K562 (cell line): ENCODE measurements at regions not wholly inside any gene's neighbourhood (a gene's known extent, or its start where the extent isn't known, plus 50 kb on each side); places are given as distances from the start of the nearest gene placed in this dataset.

ENCODE experiments used
- ATAC-seq: fragments of 200-7000 bp; cut with Tn5 transposase; 3 replicates; pipeline ENCODE4 v1.9.1; 2020; ENCODE audit warnings: moderate library complexity
- BruUV-seq: library from RNA; stranded (reverse); fragments of 400-500 nt; replicated peaks from 2 replicates; lab custom pipeline; 2021; lab: Mats Ljungman, UMichigan
- CTCF ChIA-PET: fragments of 300-600 bp; formaldehyde crosslinking; extraction: SDS; loops from one replicate; lab custom pipeline; 2021; ENCODE audit warnings: low intra/inter-chr PET ratio; lab: Yijun Ruan, JAX
- POLR2A ChIA-PET: fragments of 300-600, 350-650 bp; sonication (Branson Sonifier 250); formaldehyde crosslinking; extraction: SDS; loops from one replicate; lab custom pipeline; 2021; ENCODE audit warnings: antibody characterized with exemption, inconsistent platforms; lab: Yijun Ruan, JAX
- DNase-seq, 4 experiments: peaks; one replicate each; pipeline versions ENCODE4 v3.0.0 to v3.0.0-alpha.2; 2011 to 2018; ENCODE audit warnings: low spot score in 3 of 4, mixed read lengths in 3 of 4; ENCODE audit errors: extremely low read depth in 1 of 4
- FAIRE-seq: peaks from 2 replicates; lab custom pipeline; 2011; peaks lifted over from hg19 to GRCh38; lab: Jason Lieb, UNC
- H2AFZ ChIP-seq: 2 replicates; pipeline ENCODE4 v1.6.0; 2011; ENCODE audit warnings: low read depth, low read length, control low read depth, inconsistent platforms
- H3K27ac ChIP-seq: fragments of 200-600 bp; 3 replicates; pipeline ENCODE4 v1.8.0; 2011; ENCODE audit warnings: low read depth, mild to moderate bottlenecking, control low read depth, inconsistent platforms, low read length, moderate library complexity, mixed read lengths; ENCODE audit errors: extremely low read depth
- H3K27me3 ChIP-seq, 2 experiments: fragments of 300-600 bp in 1 of 2; 2 replicates in 1 of 2; 3 replicates in 1 of 2; pipeline versions ENCODE4 v1.6.0 to v1.8.0; 2011; ENCODE audit warnings: inconsistent platforms in 2 of 2, low read length in 2 of 2, mild to moderate bottlenecking in 1 of 2, mixed read lengths in 1 of 2, moderate library complexity in 1 of 2; ENCODE audit not compliant: control insufficient read depth in 2 of 2, insufficient read depth in 2 of 2
- H3K36me3 ChIP-seq: fragments of 300-600 bp; 3 replicates; pipeline ENCODE4 v1.8.0; 2011; ENCODE audit warnings: mild to moderate bottlenecking, low read length, inconsistent platforms; ENCODE audit not compliant: control insufficient read depth, insufficient read depth
- H3K4me1 ChIP-seq, 2 experiments: fragments of 200-600 bp in 1 of 2; replicated peaks in 1 of 2; 2 replicates in 1 of 2; 3 replicates in 1 of 2; pipeline versions ENCODE4 v1.5.1 to v1.8.0; 2011; ENCODE audit warnings: inconsistent platforms in 2 of 2, low read length in 2 of 2, mild to moderate bottlenecking in 1 of 2, mixed read lengths in 1 of 2, moderate library complexity in 1 of 2; ENCODE audit not compliant: control insufficient read depth in 2 of 2, insufficient read depth in 2 of 2
- H3K4me2 ChIP-seq: 2 replicates; pipeline ENCODE4 v1.6.1; 2011; ENCODE audit warnings: low read length, control low read depth, inconsistent platforms, mixed read lengths; ENCODE audit not compliant: insufficient read depth
- H3K4me3 ChIP-seq: fragments of 200-600 bp; sonication (generic), shearing (Covaris generic); 2 replicates; pipeline ENCODE4 v1.5.1; 2016; ENCODE audit warnings: control low read depth, inconsistent platforms
- H3K79me2 ChIP-seq: fragments of 200-600 bp; 3 replicates; pipeline ENCODE4 v1.8.0; 2011; ENCODE audit warnings: low read length, inconsistent platforms; ENCODE audit not compliant: control insufficient read depth, insufficient read depth
- H3K9ac ChIP-seq, 2 experiments: 2 replicates each; pipeline versions ENCODE4 v1.6.0 to v1.6.1; 2011; ENCODE audit warnings: low read depth in 2 of 2, low read length in 2 of 2, control low read depth in 1 of 2, inconsistent platforms in 1 of 2, mild to moderate bottlenecking in 1 of 2, mixed read lengths in 1 of 2; ENCODE audit not compliant: insufficient read depth in 1 of 2
- H3K9me1 ChIP-seq: one replicate; pipeline ENCODE4 v1.6.0; 2011; ENCODE audit warnings: inconsistent platforms, mild to moderate bottlenecking, low read length, moderate library complexity; ENCODE audit not compliant: control insufficient read depth, insufficient read depth
- H3K9me3 ChIP-seq: replicated peaks from 2 replicates; pipeline ENCODE4 v1.5.1; 2011; ENCODE audit warnings: low read depth, low read length, inconsistent platforms; ENCODE audit not compliant: control insufficient read depth, insufficient read depth
- H4K20me1 ChIP-seq: replicated peaks from 2 replicates; pipeline ENCODE4 v1.6.1; 2011; ENCODE audit warnings: low read length, inconsistent platforms, mixed read lengths; ENCODE audit not compliant: control insufficient read depth, insufficient read depth
- CBFB ChIP-seq: sonication (generic); formaldehyde crosslinking; IDR thresholded peaks from 2 replicates; pipeline ENCODE4 v1.4.0; 2020; ENCODE audit warnings: mild to moderate bottlenecking, missing genetic modification reagents
- CHCHD3 ChIP-seq: fragments of 250-450 bp; sonication (Bioruptor Pico); IDR thresholded peaks from 2 replicates; pipeline ENCODE4 v2.1.2; 2022; ENCODE audit warnings: mild to moderate bottlenecking
- HMG20A ChIP-seq: fragments of 450-650 bp; formaldehyde crosslinking; conservative IDR thresholded peaks from 2 replicates; pipeline ENCODE4 v1.4.0; 2020; ENCODE audit warnings: mild to moderate bottlenecking, mixed read lengths
- POU5F1 ChIP-seq: fragments of 150-350 bp; IDR thresholded peaks from 2 replicates; pipeline ENCODE4 v1.6.1; 2014; ENCODE audit warnings: borderline replicate concordance, low read length, low read depth, mild to moderate bottlenecking; ENCODE audit not compliant: partially characterized antibody
- PURB ChIP-seq: sonication (generic); formaldehyde crosslinking; IDR thresholded peaks from 2 replicates; pipeline ENCODE4 v1.9.0; 2021; ENCODE audit warnings: low read depth, mild to moderate bottlenecking, missing genetic modification reagents
- RFX5 ChIP-seq: IDR thresholded peaks from 2 replicates; pipeline ENCODE4 v1.6.1; 2011; ENCODE audit warnings: low read depth, mild to moderate bottlenecking, improper control_type of control experiment, low read length
- TSC22D4 ChIP-seq: fragments of 450-650 bp; IDR thresholded peaks from 2 replicates; pipeline ENCODE4 v1.6.1; 2016; ENCODE audit warnings: missing genetic modification characterization, missing biosample characterization, control low read depth
- U2AF1 ChIP-seq: fragments of 200-400 bp; formaldehyde crosslinking; optimal IDR thresholded peaks from 2 replicates; pipeline ENCODE3; 2017; ENCODE audit warnings: mild to moderate bottlenecking, low read depth, low read length, moderate library complexity
- XRCC4 ChIP-seq: IDR thresholded peaks from one replicate; pipeline ENCODE4 v1.6.1; 2011; ENCODE audit not compliant: insufficient read depth, insufficient read length; ENCODE audit errors: extremely low read depth
- ZNF347 ChIP-seq: fragments of 450-650 bp; formaldehyde crosslinking; IDR thresholded peaks from 2 replicates; pipeline ENCODE4 v1.4.0; 2020; ENCODE audit warnings: low read depth, mild to moderate bottlenecking, moderate library complexity
- ZNF785 ChIP-seq: fragments of 250-450 bp; sonication (Bioruptor Pico); IDR thresholded peaks from 2 replicates; pipeline ENCODE4 v1.4.0; 2020; ENCODE audit warnings: mild to moderate bottlenecking
- WGBS: fragments of 100-300 bp; shearing (Covaris generic); methylation state at CpG from one replicate; pipeline ENCODE4 v1.1.6; 2016; ENCODE audit warnings: low coverage, mixed read lengths; ENCODE audit not compliant: insufficient coverage; ENCODE audit errors: missing lambda C conversion rate; 5-methylcytosine and 5-hydroxymethylcytosine counted together
- in situ Hi-C: fragments of 300-500 bp; cut with MboI; formaldehyde crosslinking; loops from 4 replicates; pipeline ENCODE4 v1.15.0; 2018; ENCODE audit warnings: inconsistent platforms, mixed read lengths
- intact Hi-C: fragments of 100-400 bp; cut with micrococcal nuclease; formaldehyde crosslinking; loops from 2 replicates; pipeline ENCODE4 v1.14.2; 2022
- TF ChIP-seq, protein P1 (sequence below): fragments of 250-450 bp; sonication (Bioruptor Pico); IDR thresholded peaks from 2 replicates; pipeline ENCODE4 v1.6.1; 2021; ENCODE audit warnings: mild to moderate bottlenecking
- TF ChIP-seq, protein P2 (sequence below): fragments of 450-650 bp; formaldehyde crosslinking; IDR thresholded peaks from 2 replicates; pipeline ENCODE4 v1.4.0; 2020; ENCODE audit warnings: mild to moderate bottlenecking, moderate library complexity
- TF ChIP-seq, protein P3 (sequence below), 2 experiments: fragments of 150-350 bp in 1 of 2; IDR thresholded peaks; 2 replicates each; pipeline ENCODE4 v1.6.1; 2012 to 2016; ENCODE audit warnings: low read depth in 2 of 2, low read length in 2 of 2, mild to moderate bottlenecking in 1 of 2, moderate library complexity in 1 of 2

DNA sequence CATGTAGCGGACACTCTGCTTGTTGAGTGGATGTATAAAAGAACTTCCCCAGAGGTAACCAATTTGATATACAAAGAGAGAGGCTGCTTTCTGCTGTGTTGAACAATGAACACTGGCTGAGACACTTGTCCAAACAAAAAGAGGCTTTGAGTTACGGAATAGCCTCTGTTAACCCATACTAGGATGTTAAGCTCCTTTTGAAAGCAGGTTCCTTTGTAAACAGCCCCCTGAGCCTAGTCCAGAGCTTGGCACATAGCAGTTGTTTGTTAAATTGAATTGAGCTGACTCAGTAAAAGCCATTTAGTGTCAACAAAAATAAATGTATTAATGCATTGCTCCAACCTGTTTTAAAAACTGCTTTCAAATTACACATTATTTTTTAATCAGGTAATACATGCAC is 200.1 kb downstream of the MZT1 start:
- Histone ChIP-seq H3K9ac (no peak overlapping the region), H4K20me1 (no peaks in the 10 kb centered on the region), H2AFZ (no peak overlapping the region), H3K4me3 (no peak overlapping the region), H3K9me3 (no peaks in the 10 kb centered on the region), H3K9me1 (no peaks in the 10 kb centered on the region), H3K4me1 (no peaks in the 10 kb centered on the region), H3K4me2 (no peak overlapping the region), H3K27me3 (no peaks in the 10 kb centered on the region), H3K79me2 (no peaks in the 10 kb centered on the region), H3K36me3 (no peaks in the 10 kb centered on the region), H3K27ac (no peak overlapping the region)
- no peak for FAIRE-seq
- CTCF ChIA-PET = no interaction called here
- intact Hi-C loops (no loop called here), in situ Hi-C loops (no loop called here)
- TF ChIP-seq, protein P1, sequence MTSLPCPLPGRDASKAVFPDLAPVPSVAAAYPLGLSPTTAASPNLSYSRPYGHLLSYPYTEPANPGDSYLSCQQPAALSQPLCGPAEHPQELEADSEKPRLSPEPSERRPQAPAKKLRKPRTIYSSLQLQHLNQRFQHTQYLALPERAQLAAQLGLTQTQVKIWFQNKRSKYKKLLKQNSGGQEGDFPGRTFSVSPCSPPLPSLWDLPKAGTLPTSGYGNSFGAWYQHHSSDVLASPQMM (CRISPR knock-in tag) = no peak
- TF ChIP-seq CHCHD3 (CRISPR knock-in tag) (no peak), XRCC4 (no peak), U2AF1 (no peak), HMG20A (no peak), TSC22D4 (no peak), CBFB (no peak), RFX5 (no peak), ZNF785 (CRISPR knock-in tag) (no peak), PURB (CRISPR knock-in tag) (no peak), POU5F1 (no peak), ZNF347 (CRISPR knock-in tag) (no peak)
- TF ChIP-seq, protein P2, sequence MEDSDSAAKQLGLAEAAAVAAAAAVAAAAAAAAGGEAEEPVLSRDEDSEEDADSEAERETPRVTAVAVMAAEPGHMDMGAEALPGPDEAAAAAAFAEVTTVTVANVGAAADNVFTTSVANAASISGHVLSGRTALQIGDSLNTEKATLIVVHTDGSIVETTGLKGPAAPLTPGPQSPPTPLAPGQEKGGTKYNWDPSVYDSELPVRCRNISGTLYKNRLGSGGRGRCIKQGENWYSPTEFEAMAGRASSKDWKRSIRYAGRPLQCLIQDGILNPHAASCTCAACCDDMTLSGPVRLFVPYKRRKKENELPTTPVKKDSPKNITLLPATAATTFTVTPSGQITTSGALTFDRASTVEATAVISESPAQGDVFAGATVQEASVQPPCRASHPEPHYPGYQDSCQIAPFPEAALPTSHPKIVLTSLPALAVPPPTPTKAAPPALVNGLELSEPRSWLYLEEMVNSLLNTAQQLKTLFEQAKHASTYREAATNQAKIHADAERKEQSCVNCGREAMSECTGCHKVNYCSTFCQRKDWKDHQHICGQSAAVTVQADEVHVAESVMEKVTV = no peak
- TF ChIP-seq, protein P3, sequence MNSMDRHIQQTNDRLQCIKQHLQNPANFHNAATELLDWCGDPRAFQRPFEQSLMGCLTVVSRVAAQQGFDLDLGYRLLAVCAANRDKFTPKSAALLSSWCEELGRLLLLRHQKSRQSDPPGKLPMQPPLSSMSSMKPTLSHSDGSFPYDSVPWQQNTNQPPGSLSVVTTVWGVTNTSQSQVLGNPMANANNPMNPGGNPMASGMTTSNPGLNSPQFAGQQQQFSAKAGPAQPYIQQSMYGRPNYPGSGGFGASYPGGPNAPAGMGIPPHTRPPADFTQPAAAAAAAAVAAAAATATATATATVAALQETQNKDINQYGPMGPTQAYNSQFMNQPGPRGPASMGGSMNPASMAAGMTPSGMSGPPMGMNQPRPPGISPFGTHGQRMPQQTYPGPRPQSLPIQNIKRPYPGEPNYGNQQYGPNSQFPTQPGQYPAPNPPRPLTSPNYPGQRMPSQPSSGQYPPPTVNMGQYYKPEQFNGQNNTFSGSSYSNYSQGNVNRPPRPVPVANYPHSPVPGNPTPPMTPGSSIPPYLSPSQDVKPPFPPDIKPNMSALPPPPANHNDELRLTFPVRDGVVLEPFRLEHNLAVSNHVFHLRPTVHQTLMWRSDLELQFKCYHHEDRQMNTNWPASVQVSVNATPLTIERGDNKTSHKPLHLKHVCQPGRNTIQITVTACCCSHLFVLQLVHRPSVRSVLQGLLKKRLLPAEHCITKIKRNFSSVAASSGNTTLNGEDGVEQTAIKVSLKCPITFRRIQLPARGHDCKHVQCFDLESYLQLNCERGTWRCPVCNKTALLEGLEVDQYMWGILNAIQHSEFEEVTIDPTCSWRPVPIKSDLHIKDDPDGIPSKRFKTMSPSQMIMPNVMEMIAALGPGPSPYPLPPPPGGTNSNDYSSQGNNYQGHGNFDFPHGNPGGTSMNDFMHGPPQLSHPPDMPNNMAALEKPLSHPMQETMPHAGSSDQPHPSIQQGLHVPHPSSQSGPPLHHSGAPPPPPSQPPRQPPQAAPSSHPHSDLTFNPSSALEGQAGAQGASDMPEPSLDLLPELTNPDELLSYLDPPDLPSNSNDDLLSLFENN (IDR thresholded peaks at IDR 0.05; ENCODE audit: low read depth in 2 of 2, low read length in 2 of 2) = no peak
- no peak for DNase-seq
- ATAC-seq = no peak
- POLR2A ChIA-PET = no interaction called here
- 0% methylated on average over 2 of the region's 2 CpGs for WGBS
- BruUV-seq = no TSS peak
